ENCODE measurements at regions not wholly inside any gene's neighbourhood (a gene's known extent, or its start where the extent isn't known, plus 50 kb on each side); places are given as distances from the start of the nearest gene placed in this dataset.

GRCh38 chr18:71018816-71019215, 730.0 kb downstream of the SOCS6 start:
- TF ChIP-seq CTCF (conservative IDR thresholded peaks at IDR 0.05; ENCODE audit: control insufficient read depth, insufficient read depth, low read depth, low read length): no peak
- DNase-seq (ENCODE audit: low read depth): no peak
- no peak overlapping the region for H3K4me3 ChIP-seq (ENCODE audit: control insufficient read depth, low read depth, low read length)

- TF ChIP-seq CTCF (conservative IDR thresholded peaks at IDR 0.05; ENCODE audit: control insufficient read depth, insufficient read depth, low read depth, low read length): no peak
- H3K4me3 ChIP-seq (ENCODE audit: control insufficient read depth, low read depth, low read length): no peak overlapping the region
- DNase-seq (ENCODE audit: low read depth): no peak
Measured at GRCh38 chr18:71012789-71013188, 723.9 kb downstream of the SOCS6 start.

- TF ChIP-seq CTCF (conservative IDR thresholded peaks at IDR 0.05; ENCODE audit: control insufficient read depth, insufficient read depth, low read depth, low read length): no peak
- no peak for DNase-seq (ENCODE audit: low read depth)
- no peak overlapping the region for H3K4me3 ChIP-seq (ENCODE audit: control insufficient read depth, low read depth, low read length)
Measured at GRCh38 chr18:71011389-71011788, 722.5 kb downstream of the SOCS6 start.

GRCh38 chr18:71008257-71008656, 719.4 kb downstream of the SOCS6 start:
- DNase-seq (ENCODE audit: low read depth): no peak
- no peak for TF ChIP-seq CTCF (conservative IDR thresholded peaks at IDR 0.05; ENCODE audit: control insufficient read depth, insufficient read depth, low read depth, low read length)
- no peak overlapping the region for H3K4me3 ChIP-seq (ENCODE audit: control insufficient read depth, low read depth, low read length)

GRCh38 chr18:71001597-71001996, 712.8 kb downstream of the SOCS6 start:
- no peak overlapping the region for H3K4me3 ChIP-seq (ENCODE audit: control insufficient read depth, low read depth, low read length)
- no peak for TF ChIP-seq CTCF (conservative IDR thresholded peaks at IDR 0.05; ENCODE audit: control insufficient read depth, insufficient read depth, low read depth, low read length)

GRCh38 chr18:70998490-70998889, 709.6 kb downstream of the SOCS6 start:
- DNase-seq (ENCODE audit: low read depth): peak; percentile 13
- peak; percentile 20 for TF ChIP-seq CTCF (conservative IDR thresholded peaks at IDR 0.05; ENCODE audit: control insufficient read depth, insufficient read depth, low read depth, low read length)

More at GRCh38 chr18:71001597-71001996, 712.8 kb downstream of the SOCS6 start:
- peak; percentile 21 for DNase-seq (ENCODE audit: low read depth)

GRCh38 chr18:70994116-70994515, 705.3 kb downstream of the SOCS6 start:
- peak; percentile 14 for DNase-seq (ENCODE audit: low read depth)
- no peak for TF ChIP-seq CTCF (conservative IDR thresholded peaks at IDR 0.05; ENCODE audit: control insufficient read depth, insufficient read depth, low read depth, low read length)
- no peak overlapping the region for H3K4me3 ChIP-seq (ENCODE audit: control insufficient read depth, low read depth, low read length)

More at GRCh38 chr18:70998490-70998889, 709.6 kb downstream of the SOCS6 start:
- H3K4me3 ChIP-seq (ENCODE audit: control insufficient read depth, low read depth, low read length): no peak overlapping the region
